Neural cell (in vitro differentiated cells): ENCODE measurements at regions not wholly inside any gene's neighbourhood (a gene's known extent, or its start where the extent isn't known, plus 50 kb on each side); places are given as distances from the start of the nearest gene placed in this dataset.

Experiments used
- H2AFZ ChIP-seq: fragments of 200-600, 300-800 bp; sonication (generic), shearing (Covaris generic); 2 replicates; pipeline ENCODE4 v1.6.0; 2014; ENCODE audit warnings: low read depth, mild to moderate bottlenecking, antibody characterized with exemption, low read length, moderate library complexity
- H3F3A ChIP-seq: fragments of 200-600 bp; shearing (Covaris generic); 2 replicates; pipeline ENCODE4 v1.6.1; 2016; ENCODE audit warnings: mild to moderate bottlenecking, moderate library complexity, mixed read lengths, antibody characterized with exemption, low read length; ENCODE audit not compliant: insufficient read depth, poor library complexity, severe bottlenecking
- H3K27ac ChIP-seq: fragments of 200-600, 300-800 bp; sonication (generic), shearing (Covaris generic); 2 replicates; pipeline ENCODE4 v1.5.1; 2014; ENCODE audit warnings: mild to moderate bottlenecking, low read length, moderate library complexity
- H3K27me3 ChIP-seq: fragments of 300-800, 200-600 bp; sonication (generic), shearing (Covaris generic); 2 replicates; pipeline ENCODE4 v1.6.0; 2014; ENCODE audit warnings: mild to moderate bottlenecking, low read depth, low read length, moderate library complexity; ENCODE audit not compliant: insufficient read depth
- H3K36me3 ChIP-seq: fragments of 300-800, 200-600 bp; sonication (generic), shearing (Covaris generic); 2 replicates; pipeline ENCODE4 v1.5.1; 2014; ENCODE audit warnings: mild to moderate bottlenecking, antibody characterized with exemption, low read length, moderate library complexity; ENCODE audit not compliant: insufficient read depth
- H3K4me2 ChIP-seq: fragments of 300-800, 200-600 bp; sonication (generic), shearing (Covaris generic); 2 replicates; pipeline ENCODE4 v1.6.0; 2014; ENCODE audit warnings: mild to moderate bottlenecking, low read length
- H3K4me3 ChIP-seq: fragments of 300-800, 200-600 bp; sonication (generic), shearing (Covaris generic); 2 replicates; pipeline ENCODE4 v1.5.1; 2014; ENCODE audit warnings: mild to moderate bottlenecking, low read length, moderate library complexity
- H3K79me2 ChIP-seq: fragments of 200-600 bp; shearing (Covaris generic); replicated peaks from 2 replicates; pipeline ENCODE4 v1.6.0; 2014; ENCODE audit warnings: mild to moderate bottlenecking, low read length, moderate library complexity; ENCODE audit not compliant: insufficient read depth
- H3K9ac ChIP-seq: fragments of 300-800, 200-600 bp; sonication (generic), shearing (Covaris generic); 2 replicates; pipeline ENCODE4 v1.6.1; 2016; ENCODE audit warnings: mild to moderate bottlenecking, low read length, mixed read lengths
- H3K9me2 ChIP-seq: fragments of 200-600 bp; shearing (Covaris generic); 2 replicates; pipeline ENCODE4 v1.6.1; 2016; ENCODE audit warnings: mild to moderate bottlenecking, low read length, mixed read lengths; ENCODE audit not compliant: insufficient read depth
- H3K9me3 ChIP-seq: fragments of 200-600, 300-800 bp; sonication (generic), shearing (Covaris generic); 2 replicates; pipeline ENCODE4 v1.6.1; 2016; ENCODE audit warnings: mild to moderate bottlenecking, mixed run types, low read length, moderate library complexity, mixed read lengths
- H4K20me1 ChIP-seq: fragments of 200-600 bp; shearing (Covaris generic); 2 replicates; pipeline ENCODE4 v1.6.1; 2016; ENCODE audit warnings: mild to moderate bottlenecking, mixed run types; ENCODE audit not compliant: insufficient read depth
- CTCF ChIP-seq: fragments of 450-650 bp; IDR thresholded peaks from 2 replicates; pipeline ENCODE4 v1.5.1; 2014; ENCODE audit warnings: antibody characterized with exemption, mild to moderate bottlenecking, moderate library complexity; ENCODE audit not compliant: poor library complexity, severe bottlenecking
- EP300 ChIP-seq: fragments of 450-650 bp; conservative IDR thresholded peaks from 2 replicates; pipeline ENCODE4 v1.6.1; 2014; ENCODE audit warnings: antibody characterized with exemption, mild to moderate bottlenecking, moderate library complexity; ENCODE audit not compliant: poor library complexity, severe bottlenecking
- EZH2 ChIP-seq: fragments of 200-600, 300-800 bp; shearing (Covaris generic), sonication (generic); IDR thresholded peaks from 2 replicates; pipeline ENCODE4 v1.6.1; 2014; ENCODE audit warnings: antibody characterized with exemption, low read length, borderline replicate concordance, mild to moderate bottlenecking; ENCODE audit not compliant: insufficient read depth, poor library complexity, severe bottlenecking
- MXI1 ChIP-seq: fragments of 450-650 bp; conservative IDR thresholded peaks from 2 replicates; pipeline ENCODE4 v1.6.1; 2014; ENCODE audit warnings: antibody characterized with exemption, mild to moderate bottlenecking; ENCODE audit not compliant: poor library complexity, severe bottlenecking
- POLR2AphosphoS5 ChIP-seq: IDR thresholded peaks from 2 replicates; pipeline ENCODE4 v1.6.1; 2012
- RAD21 ChIP-seq: fragments of 450-650 bp; conservative IDR thresholded peaks from 2 replicates; pipeline ENCODE4 v1.6.1; 2014; ENCODE audit warnings: antibody characterized with exemption, mild to moderate bottlenecking, moderate library complexity
- REST ChIP-seq: IDR thresholded peaks from 2 replicates; pipeline ENCODE4 v1.6.1; 2012; ENCODE audit warnings: borderline replicate concordance
- SMC3 ChIP-seq: fragments of 450-650 bp; conservative IDR thresholded peaks from 2 replicates; pipeline ENCODE4 v1.6.1; 2014; ENCODE audit warnings: antibody characterized with exemption, mild to moderate bottlenecking, moderate library complexity; ENCODE audit not compliant: poor library complexity
- TAF1 ChIP-seq: IDR thresholded peaks from 2 replicates; pipeline ENCODE4 v1.6.1; 2012; ENCODE audit warnings: low read depth

GRCh38 chr2:20539133-20539719, 92.4 kb downstream of the RHOB start:
- Histone ChIP-seq H3K9ac (no peak overlapping the region), H4K20me1 (no peaks in the 10 kb centered on the region), H3F3A (no peaks in the 10 kb centered on the region), H3K9me3 (no peaks in the 10 kb centered on the region), H3K27me3 (no peaks in the 10 kb centered on the region), H3K4me2 (no peak overlapping the region), H3K4me3 (no peak overlapping the region), H3K27ac (no peak overlapping the region), H3K36me3 (no peaks in the 10 kb centered on the region), H3K79me2 (no peaks in the 10 kb centered on the region), H3K9me2 (no peaks in the 10 kb centered on the region), H2AFZ (no peak overlapping the region)
- no peak for TF ChIP-seq CTCF
- no peak for TF ChIP-seq TAF1

- Histone ChIP-seq H3K9ac (no peak overlapping the region), H4K20me1 (no peaks in the 10 kb centered on the region), H3K9me3 (no peaks in the 10 kb centered on the region), H3K27me3 (no peaks in the 10 kb centered on the region), H3F3A (no peaks in the 10 kb centered on the region), H3K4me2 (no peak overlapping the region), H3K9me2 (no peaks in the 10 kb centered on the region), H3K36me3 (no peaks in the 10 kb centered on the region), H2AFZ (no peak overlapping the region), H3K79me2 (no peaks in the 10 kb centered on the region), H3K4me3 (no peak overlapping the region), H3K27ac (no peak overlapping the region)
- TF ChIP-seq EZH2 (no peak), POLR2AphosphoS5 (no peak), TAF1 (no peak), SMC3 (no peak), RAD21 (no peak), EP300 (no peak), REST (no peak), CTCF (no peak), MXI1 (no peak)
Observed at GRCh38 chr2:20539776-20540586, 93.1 kb downstream of the RHOB start.
